ENCODE measurements at regions not wholly inside any gene's neighbourhood (a gene's known extent, or its start where the extent isn't known, plus 50 kb on each side); places are given as distances from the start of the nearest gene placed in this dataset.

DNA sequence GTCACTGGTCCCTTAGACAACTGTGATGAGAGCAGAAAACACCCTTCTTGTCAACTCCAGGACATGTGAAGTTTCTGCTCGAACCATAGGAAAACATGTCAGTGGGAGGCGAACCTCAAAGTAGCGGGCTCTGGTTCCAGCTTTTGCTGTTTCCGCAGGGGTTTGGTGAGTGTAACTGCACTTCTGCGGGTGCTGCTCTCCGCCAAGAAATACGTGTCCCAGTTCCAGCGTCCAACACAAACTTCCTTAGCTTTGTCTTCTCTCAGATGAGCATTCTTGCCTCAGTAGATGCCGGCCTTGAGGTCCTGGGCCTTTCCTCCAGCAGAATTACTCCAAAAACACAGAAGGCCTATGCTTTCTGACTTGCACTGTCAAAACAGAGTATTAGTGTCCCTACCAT is 156.3 kb downstream of the FNDC1 start:
- TF ChIP-seq EZH2 (IDR thresholded peaks at IDR 0.05; ENCODE audit: borderline replicate concordance, low read length) = no peak
- TF ChIP-seq, protein P1, sequence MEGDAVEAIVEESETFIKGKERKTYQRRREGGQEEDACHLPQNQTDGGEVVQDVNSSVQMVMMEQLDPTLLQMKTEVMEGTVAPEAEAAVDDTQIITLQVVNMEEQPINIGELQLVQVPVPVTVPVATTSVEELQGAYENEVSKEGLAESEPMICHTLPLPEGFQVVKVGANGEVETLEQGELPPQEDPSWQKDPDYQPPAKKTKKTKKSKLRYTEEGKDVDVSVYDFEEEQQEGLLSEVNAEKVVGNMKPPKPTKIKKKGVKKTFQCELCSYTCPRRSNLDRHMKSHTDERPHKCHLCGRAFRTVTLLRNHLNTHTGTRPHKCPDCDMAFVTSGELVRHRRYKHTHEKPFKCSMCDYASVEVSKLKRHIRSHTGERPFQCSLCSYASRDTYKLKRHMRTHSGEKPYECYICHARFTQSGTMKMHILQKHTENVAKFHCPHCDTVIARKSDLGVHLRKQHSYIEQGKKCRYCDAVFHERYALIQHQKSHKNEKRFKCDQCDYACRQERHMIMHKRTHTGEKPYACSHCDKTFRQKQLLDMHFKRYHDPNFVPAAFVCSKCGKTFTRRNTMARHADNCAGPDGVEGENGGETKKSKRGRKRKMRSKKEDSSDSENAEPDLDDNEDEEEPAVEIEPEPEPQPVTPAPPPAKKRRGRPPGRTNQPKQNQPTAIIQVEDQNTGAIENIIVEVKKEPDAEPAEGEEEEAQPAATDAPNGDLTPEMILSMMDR (IDR thresholded peaks at IDR 0.05; ENCODE audit: low read length) = no peak
